Rectal smooth muscle tissue (tissue), 1 donor: ENCODE measurements at regions not wholly inside any gene's neighbourhood (a gene's known extent, or its start where the extent isn't known, plus 50 kb on each side); places are given as distances from the start of the nearest gene placed in this dataset.

Experiments used
- H3K27ac ChIP-seq: one replicate; pipeline ENCODE4 v1.7.0; 2013; ENCODE audit warnings: low read depth, low read length, inconsistent platforms
- H3K27me3 ChIP-seq: one replicate; pipeline ENCODE4 v1.7.0; 2013; ENCODE audit warnings: low read length; ENCODE audit not compliant: control insufficient read depth, insufficient read depth
- H3K36me3 ChIP-seq: one replicate; pipeline ENCODE4 v1.7.0; 2013; ENCODE audit warnings: low read length; ENCODE audit not compliant: control insufficient read depth, insufficient read depth
- H3K4me1 ChIP-seq: one replicate; pipeline ENCODE4 v1.7.0; 2013; ENCODE audit warnings: low read length; ENCODE audit not compliant: control insufficient read depth, insufficient read depth
- H3K4me3 ChIP-seq: one replicate; pipeline ENCODE4 v1.7.0; 2013; ENCODE audit warnings: low read length
- H3K9ac ChIP-seq: one replicate; pipeline ENCODE4 v1.7.0; 2013; ENCODE audit warnings: low read length

DNA sequence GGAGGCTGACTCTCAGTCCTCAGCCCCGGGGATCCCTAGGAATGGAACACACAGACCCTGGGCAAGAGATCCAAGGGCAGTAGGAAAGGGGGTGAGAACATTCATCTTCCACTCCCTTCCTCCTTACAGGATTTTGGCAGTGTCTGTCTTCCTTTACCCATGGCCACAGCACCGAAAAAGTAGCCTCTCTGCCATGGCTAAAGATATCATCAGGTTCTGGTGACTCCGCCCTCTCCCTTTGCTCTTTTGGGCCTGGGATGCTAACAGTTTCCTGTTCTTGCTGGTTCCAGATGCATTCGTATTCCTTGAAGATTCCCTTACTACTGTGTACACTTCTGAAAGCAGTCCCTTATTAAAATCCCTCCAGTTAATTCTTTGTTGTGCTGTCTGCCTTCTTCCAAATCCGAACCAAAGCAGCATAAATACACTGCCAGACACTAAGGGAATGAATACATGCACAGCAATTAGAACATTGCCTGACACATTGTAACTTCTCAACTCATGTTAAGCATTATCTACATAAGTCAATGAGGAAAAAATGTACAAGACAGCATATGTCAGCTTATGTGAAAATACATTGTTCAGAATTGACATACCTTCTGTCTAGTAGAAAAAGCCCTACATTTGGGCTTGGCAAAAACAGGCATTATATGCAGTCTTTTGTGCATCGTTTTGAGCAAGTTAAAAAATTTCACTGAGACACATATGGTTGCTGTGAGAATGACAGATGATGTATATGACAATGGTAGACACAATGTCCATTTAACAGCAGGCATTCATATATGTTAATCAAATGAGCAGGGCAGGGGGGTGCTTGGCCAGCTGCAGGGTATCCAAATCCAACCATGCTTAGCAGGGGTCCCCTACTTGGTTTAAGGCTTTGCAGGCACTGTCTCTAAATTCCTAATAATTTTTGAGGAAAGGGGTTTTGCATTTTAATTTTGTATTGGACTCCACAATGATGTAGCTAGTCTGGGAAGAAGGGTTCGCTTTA lies 58.8 kb upstream of the RAI14 start:
- Histone ChIP-seq H3K27me3 (no peaks in the 10 kb centered on the region), H3K27ac (no peak overlapping the region), H3K4me1 (peaks cover 5% of the 10 kb centered on the region), H3K9ac (no peak overlapping the region), H3K36me3 (no peaks in the 10 kb centered on the region), H3K4me3 (no peak overlapping the region)

DNA sequence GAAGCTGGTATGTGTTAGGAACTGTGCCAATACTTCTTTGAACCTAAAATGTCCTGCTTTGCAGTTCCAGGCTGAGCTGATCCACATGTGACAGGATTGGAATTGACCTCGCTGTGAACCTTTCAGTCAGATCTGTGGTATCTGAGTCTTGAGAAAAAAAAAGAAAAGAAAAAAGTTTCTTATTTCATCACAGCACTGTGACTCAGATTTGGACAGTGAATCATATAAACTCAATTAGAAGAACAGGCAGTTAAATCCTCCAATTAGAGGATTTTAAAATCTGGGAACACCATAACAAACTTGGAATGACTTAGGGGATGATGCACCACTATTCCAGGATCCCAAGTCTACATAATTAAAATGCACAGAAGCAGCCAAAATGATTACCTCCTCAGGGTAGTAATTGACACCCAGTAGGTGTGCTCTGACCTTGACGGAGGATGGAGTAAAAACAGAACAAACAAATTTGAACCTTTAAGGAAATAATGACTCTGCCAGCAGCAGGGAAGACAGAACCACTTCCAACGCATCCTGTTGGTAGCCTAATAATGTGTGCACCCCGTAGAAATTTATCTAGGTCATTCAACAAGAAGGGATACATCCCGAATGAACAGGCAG lies 57.8 kb upstream of the RAI14 start:
- Histone ChIP-seq H3K4me3 (no peak overlapping the region), H3K27me3 (no peaks in the 10 kb centered on the region), H3K27ac (peak overlapping the region; percentile 38), H3K36me3 (no peaks in the 10 kb centered on the region), H3K9ac (no peak overlapping the region), H3K4me1 (peaks cover 5% of the 10 kb centered on the region)

DNA sequence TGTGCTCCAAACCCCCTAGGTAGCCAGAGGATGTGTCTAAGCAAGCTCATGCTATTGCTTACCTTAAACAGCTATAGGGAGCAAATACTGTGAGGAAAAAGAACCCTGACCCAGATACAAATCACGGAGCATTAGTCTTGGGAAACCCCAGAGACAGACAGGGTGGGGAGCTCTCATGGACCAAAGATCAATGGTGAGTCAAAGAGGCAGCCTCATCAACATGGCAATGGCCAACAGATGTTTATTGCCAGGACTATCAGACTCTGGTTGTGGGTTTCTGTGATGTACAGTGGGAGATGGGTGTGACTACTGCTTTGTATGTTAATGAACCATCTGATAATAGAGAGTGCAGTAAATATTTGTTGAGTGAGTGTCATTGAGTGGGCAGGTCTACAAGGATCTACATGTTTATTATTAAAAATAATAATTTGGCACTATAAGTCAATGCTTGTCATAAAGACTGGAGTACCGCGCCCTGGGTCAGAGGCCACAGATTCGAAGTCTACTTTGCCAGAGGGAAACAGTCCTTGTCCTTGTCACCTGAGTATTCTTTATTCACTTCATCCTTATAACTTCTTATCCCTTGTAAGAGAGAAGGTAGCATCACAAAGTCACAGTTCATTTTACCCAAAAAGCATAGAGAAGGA lies 56.5 kb upstream of the RAI14 start:
- no peaks in the 10 kb centered on the region for H3K36me3 ChIP-seq
- H3K4me1 ChIP-seq = peaks cover 5% of the 10 kb centered on the region
- no peak overlapping the region for H3K27ac ChIP-seq

DNA sequence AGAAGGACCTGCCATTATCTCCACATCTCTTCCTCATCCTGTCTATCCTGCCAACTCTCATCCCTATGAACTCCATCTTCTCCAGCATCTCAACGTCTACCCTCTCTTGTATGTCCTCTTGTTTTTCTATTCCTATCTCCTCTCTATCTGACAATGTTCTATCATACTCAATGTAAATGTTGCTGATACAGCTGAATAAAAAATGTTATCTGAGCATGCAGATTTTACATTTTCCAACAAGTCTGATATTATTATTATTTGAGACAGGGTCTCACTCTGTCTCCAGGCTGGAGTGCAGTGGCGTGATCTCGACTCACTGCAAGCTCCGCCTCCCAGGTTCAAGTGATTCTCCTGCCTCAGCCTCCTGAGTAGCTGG lies 56.0 kb upstream of the RAI14 start:
- Histone ChIP-seq H3K9ac (no peak overlapping the region), H3K27me3 (no peaks in the 10 kb centered on the region), H3K27ac (no peak overlapping the region), H3K4me3 (no peak overlapping the region), H3K36me3 (no peaks in the 10 kb centered on the region), H3K4me1 (peaks cover 5% of the 10 kb centered on the region)

More for the DNA sequence above, 56.5 kb upstream of the RAI14 start:
- no peak overlapping the region for H3K9ac ChIP-seq
- no peaks in the 10 kb centered on the region for H3K27me3 ChIP-seq
- no peak overlapping the region for H3K4me3 ChIP-seq

DNA sequence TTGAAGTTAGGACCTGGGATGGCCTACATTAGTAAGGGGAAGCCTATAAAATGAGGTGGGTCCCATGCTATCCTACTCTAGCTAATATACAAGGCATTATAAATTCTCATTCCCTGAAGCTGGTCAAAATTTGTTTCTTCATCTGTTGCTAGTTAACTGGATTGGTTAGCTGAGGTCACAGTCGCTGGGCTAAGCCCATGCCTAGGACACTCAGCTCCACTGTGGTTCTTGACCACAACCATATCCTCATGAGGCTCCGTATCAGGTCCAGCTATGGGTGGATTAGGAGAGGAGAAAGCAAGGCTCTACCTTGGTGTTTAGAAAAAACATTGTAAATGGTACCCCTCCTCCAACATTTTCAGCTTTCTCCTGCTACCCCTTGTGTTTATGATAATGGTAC lies 52.8 kb upstream of the RAI14 start:
- Histone ChIP-seq H3K27me3 (no peaks in the 10 kb centered on the region), H3K36me3 (no peaks in the 10 kb centered on the region), H3K4me3 (no peak overlapping the region), H3K4me1 (peaks cover 3% of the 10 kb centered on the region), H3K27ac (no peak overlapping the region), H3K9ac (no peak overlapping the region)

DNA sequence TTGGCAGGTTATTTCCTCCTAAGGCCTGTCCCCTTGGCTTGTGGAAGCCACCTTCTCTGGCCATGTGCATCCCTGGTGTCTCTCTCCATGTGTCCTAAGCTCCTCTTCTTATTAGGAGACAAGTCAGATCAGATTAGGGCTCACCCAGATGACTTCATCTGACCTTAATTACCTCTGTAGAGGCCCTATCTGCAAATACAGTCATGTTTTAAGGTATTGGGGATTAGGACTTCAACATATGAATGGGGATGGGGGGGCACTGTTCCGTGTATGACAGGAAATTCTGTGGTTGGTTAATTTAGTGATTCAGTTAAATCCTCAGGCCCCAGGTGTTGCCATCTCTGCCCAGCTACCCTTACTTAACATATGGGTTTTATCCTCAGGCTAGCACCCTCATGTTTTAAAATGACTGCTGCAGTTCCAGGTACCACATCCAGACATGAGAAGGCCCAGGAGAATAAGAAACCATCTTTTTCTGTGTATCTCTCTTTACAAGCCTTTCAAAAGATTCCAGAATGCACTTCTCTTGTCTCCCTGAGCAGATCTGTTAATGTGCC lies 51.9 kb upstream of the RAI14 start:
- peaks cover 3% of the 10 kb centered on the region for H3K4me1 ChIP-seq
- no peak overlapping the region for H3K4me3 ChIP-seq
- H3K27me3 ChIP-seq = no peaks in the 10 kb centered on the region
- no peak overlapping the region for H3K27ac ChIP-seq
- no peak overlapping the region for H3K9ac ChIP-seq
- no peaks in the 10 kb centered on the region for H3K36me3 ChIP-seq

DNA sequence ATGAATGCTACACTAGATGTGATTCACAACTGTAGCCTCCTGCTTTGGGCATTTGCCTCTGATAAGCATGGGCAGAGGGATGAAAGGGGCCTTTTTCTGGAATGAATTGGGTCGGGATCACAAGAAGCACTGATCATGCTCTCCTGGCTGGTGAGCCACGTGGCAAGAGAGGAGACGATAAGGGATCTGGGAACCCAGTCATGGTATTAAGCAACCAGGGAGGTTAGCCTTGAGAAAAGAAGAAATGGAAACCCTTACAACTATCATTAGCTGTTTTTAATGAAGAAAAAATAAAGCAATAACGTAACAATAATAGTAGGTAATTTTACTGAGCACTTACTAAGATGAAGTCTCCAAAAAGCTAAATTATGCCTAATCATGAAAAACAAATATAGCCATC lies 50.0 kb upstream of the RAI14 start:
- Histone ChIP-seq H3K27ac (no peak overlapping the region), H3K4me3 (no peak overlapping the region), H3K27me3 (no peaks in the 10 kb centered on the region), H3K36me3 (no peaks in the 10 kb centered on the region), H3K4me1 (peaks cover 3% of the 10 kb centered on the region), H3K9ac (no peak overlapping the region)
